Left lung (tissue), 4 donors: ENCODE measurements at regions not wholly inside any gene's neighbourhood (a gene's known extent, or its start where the extent isn't known, plus 50 kb on each side); places are given as distances from the start of the nearest gene placed in this dataset.

Source experiments
- ATAC-seq: fragments of 200-7000 bp; cut with Tn5 transposase; one replicate; pipeline ENCODE4 v1.9.1; 2020; ENCODE audit warnings: moderate library complexity
- DNase-seq, 4 donors: peaks; one replicate each; pipeline ENCODE4 v3.0.0-alpha.2; 2013 to 2020
- H3K27ac ChIP-seq, 2 donors: fragments of 200-600 bp; sonication (generic) in 1 of 2; one replicate each; pipeline versions ENCODE4 v1.5.0 to v1.8.0; 2020 to 2021
- H3K27me3 ChIP-seq, 2 donors: fragments of 200-600 bp; sonication (generic) in 1 of 2; one replicate each; pipeline versions ENCODE4 v1.5.0 to v1.8.0; 2020 to 2021
- H3K36me3 ChIP-seq, 2 donors: fragments of 200-600 bp; sonication (generic) in 1 of 2; one replicate each; pipeline versions ENCODE4 v1.5.0 to v1.8.0; 2020 to 2021
- H3K4me1 ChIP-seq, 2 donors: fragments of 200-600 bp; one replicate each; pipeline ENCODE4 v1.8.0; 2021
- H3K4me3 ChIP-seq, 2 donors: fragments of 200-600 bp; sonication (generic) in 1 of 2; one replicate each; pipeline versions ENCODE4 v1.5.0 to v1.8.0; 2020 to 2021; ENCODE audit warnings: mild to moderate bottlenecking in 1 of 2
- H3K9me3 ChIP-seq, 2 donors: fragments of 200-600 bp; sonication (generic) in 1 of 2; one replicate each; pipeline versions ENCODE4 v1.5.0 to v1.8.0; 2020 to 2021
- CTCF ChIP-seq, 2 donors: fragments of 200-600 bp; sonication (generic) in 1 of 2; IDR thresholded peaks; one replicate each; pipeline versions ENCODE4 v1.5.0 to v1.8.0; 2021; ENCODE audit warnings: antibody characterized with exemption in 2 of 2
- intact Hi-C, 2 donors: fragments of 100-400 bp; cut with DNase I; formaldehyde crosslinking; loops; one replicate each; pipeline versions ENCODE4 v1.11.2 to v1.14.2; 2022
- donor health status: DM: no; HTN: yes; CAD: no.
- donor health status: DM: no; HTN: no; CAD: no.

- no peak for ATAC-seq
These were observed 53.2 kb upstream of the SLC4A10 start for GRCh38 chr2:161571051-161571429.

More at GRCh38 chr2:161571051-161571429, 53.2 kb upstream of the SLC4A10 start:
- no peaks in the 10 kb centered on the region for H3K4me1 ChIP-seq
- TF ChIP-seq CTCF (IDR thresholded peaks at IDR 0.05) = no peak
- no peaks in the 10 kb centered on the region for H3K27me3 ChIP-seq
- H3K36me3 ChIP-seq = no peaks in the 10 kb centered on the region
- no peak for DNase-seq
- H3K27ac ChIP-seq = no peak overlapping the region
- intact Hi-C loops = loop anchor here in 1 of 2 donors (10.0 kb wide), 1 partner anchor 374 kb away; no protein-coding TSS in a partner anchor
- H3K9me3 ChIP-seq = no peaks in the 10 kb centered on the region
- H3K4me3 ChIP-seq = no peak overlapping the region
